Liver (tissue), 8 donors: ENCODE measurements at regions not wholly inside any gene's neighbourhood (a gene's known extent, or its start where the extent isn't known, plus 50 kb on each side); places are given as distances from the start of the nearest gene placed in this dataset.

ENCODE experiments used
- DNase-seq: peaks from one replicate; pipeline ENCODE4 v3.0.0-alpha.2; 2017; ENCODE audit warnings: low spot score
- H3K27ac ChIP-seq, 2 donors: one replicate each; pipeline ENCODE4 v1.7.0; 2013; ENCODE audit warnings: inconsistent platforms in 2 of 2, low read length in 2 of 2, control low read depth in 1 of 2, low read depth in 1 of 2, mild to moderate bottlenecking in 1 of 2
- H3K27me3 ChIP-seq, 4 donors: one replicate each; pipeline versions ENCODE4 v1.6.1 to v1.7.0; 2013; ENCODE audit warnings: low read length in 3 of 4, inconsistent platforms in 1 of 4, mild to moderate bottlenecking in 1 of 4, moderate library complexity in 1 of 4; ENCODE audit not compliant: control insufficient read depth in 4 of 4, insufficient read depth in 4 of 4
- H3K36me3 ChIP-seq, 4 donors: one replicate each; pipeline versions ENCODE4 v1.6.1 to v1.7.0; 2013; ENCODE audit warnings: low read length in 3 of 4, mild to moderate bottlenecking in 3 of 4, low read depth in 1 of 4, moderate library complexity in 1 of 4; ENCODE audit not compliant: control insufficient read depth in 4 of 4, insufficient read depth in 3 of 4
- H3K4me1 ChIP-seq, 4 donors: one replicate each; pipeline versions ENCODE4 v1.6.1 to v1.7.0; 2013; ENCODE audit warnings: low read length in 3 of 4, mild to moderate bottlenecking in 3 of 4, moderate library complexity in 1 of 4; ENCODE audit not compliant: control insufficient read depth in 4 of 4, insufficient read depth in 4 of 4
- H3K4me3 ChIP-seq, 3 donors: one replicate each; pipeline versions ENCODE4 v1.6.1 to v1.7.0; 2013; ENCODE audit warnings: low read length in 3 of 3, control low read depth in 1 of 3, low read depth in 1 of 3, mild to moderate bottlenecking in 1 of 3
- H3K9ac ChIP-seq, 2 donors: one replicate each; pipeline ENCODE4 v1.7.0; 2013; ENCODE audit warnings: low read length in 2 of 2, mild to moderate bottlenecking in 2 of 2, moderate library complexity in 2 of 2, control low read depth in 1 of 2, low read depth in 1 of 2
- H3K9me3 ChIP-seq, 4 donors: one replicate each; pipeline versions ENCODE4 v1.6.1 to v1.7.0; 2013; ENCODE audit warnings: low read length in 3 of 4; ENCODE audit not compliant: control insufficient read depth in 4 of 4
- EGR1 ChIP-seq, 2 donors: IDR thresholded peaks; 2 replicates each; pipeline ENCODE4 v1.6.1; 2016 to 2018; ENCODE audit warnings: antibody characterized with exemption in 2 of 2, low read depth in 2 of 2
- FOXA1 ChIP-seq: IDR thresholded peaks from 2 replicates; pipeline ENCODE4 v1.6.1; 2016; ENCODE audit warnings: antibody characterized with exemption
- FOXA2 ChIP-seq: IDR thresholded peaks from 2 replicates; pipeline ENCODE4 v1.6.1; 2016; ENCODE audit warnings: antibody characterized with exemption
- GABPA ChIP-seq, 2 donors: IDR thresholded peaks in 1 of 2; conservative IDR thresholded peaks in 1 of 2; 2 replicates each; pipeline ENCODE4 v1.6.1; 2016; ENCODE audit warnings: antibody characterized with exemption in 2 of 2, mild to moderate bottlenecking in 1 of 2, moderate library complexity in 1 of 2
- HNF4A ChIP-seq, 2 donors: conservative IDR thresholded peaks; 2 replicates each; pipeline ENCODE4 v1.6.1; 2016; ENCODE audit warnings: antibody characterized with exemption in 2 of 2, mild to moderate bottlenecking in 2 of 2
- HNF4G ChIP-seq: IDR thresholded peaks from 2 replicates; pipeline ENCODE4 v1.6.1; 2016; ENCODE audit warnings: antibody characterized with exemption
- JUND ChIP-seq, 2 donors: IDR thresholded peaks; 2 replicates each; pipeline ENCODE4 v1.6.1; 2016; ENCODE audit warnings: antibody characterized with exemption in 2 of 2
- NR2F2 ChIP-seq: IDR thresholded peaks from 2 replicates; pipeline ENCODE4 v1.6.1; 2016; ENCODE audit warnings: antibody characterized with exemption
- RAD21 ChIP-seq, 2 donors: IDR thresholded peaks; 2 replicates each; pipeline ENCODE4 v1.6.1; 2016; ENCODE audit warnings: antibody characterized with exemption in 2 of 2, mild to moderate bottlenecking in 2 of 2
- RXRA ChIP-seq, 2 donors: IDR thresholded peaks; 2 replicates each; pipeline ENCODE4 v1.6.1; 2017 to 2018; ENCODE audit warnings: antibody characterized with exemption in 2 of 2, mild to moderate bottlenecking in 1 of 2
- SP1 ChIP-seq: IDR thresholded peaks from 2 replicates; pipeline ENCODE4 v1.6.1; 2018; ENCODE audit warnings: antibody characterized with exemption, mild to moderate bottlenecking
- TAF1 ChIP-seq: conservative IDR thresholded peaks from 2 replicates; pipeline ENCODE4 v1.6.1; 2016; ENCODE audit warnings: antibody characterized with exemption, mild to moderate bottlenecking
- YY1 ChIP-seq: IDR thresholded peaks from 2 replicates; pipeline ENCODE4 v1.6.1; 2016; ENCODE audit warnings: antibody characterized with exemption, mild to moderate bottlenecking
- WGBS: extraction: QIAGEN DNeasy Blood & Tissue Kit; methylation state at CpG from one replicate; pipeline ENCODE4 v1.1.7; 2013; 5-methylcytosine and 5-hydroxymethylcytosine counted together
- TF ChIP-seq, protein P1 (sequence below): IDR thresholded peaks from 2 replicates; pipeline ENCODE4 v1.6.1; 2016; ENCODE audit warnings: antibody characterized with exemption
- TF ChIP-seq, protein P2 (sequence below): fragments of 150-350 bp; IDR thresholded peaks from 2 replicates; pipeline ENCODE4 v1.5.1; 2017; ENCODE audit warnings: improper control_type of control experiment, low read depth, low read length; ENCODE audit not compliant: missing input control
- TF ChIP-seq, protein P3 (sequence below): IDR thresholded peaks from 2 replicates; pipeline ENCODE4 v1.6.1; 2016; ENCODE audit warnings: antibody characterized with exemption
- TF ChIP-seq, protein P4 (sequence below): IDR thresholded peaks from 2 replicates; pipeline ENCODE4 v1.6.1; 2016; ENCODE audit warnings: antibody characterized with exemption
- TF ChIP-seq, protein P5 (sequence below): IDR thresholded peaks from 2 replicates; pipeline ENCODE4 v1.6.1; 2016; ENCODE audit warnings: antibody characterized with exemption, mild to moderate bottlenecking
- donor health status: healthy.
- donor health status: healthy.
- donor health status: healthy.
- donor health status: healthy.
- donor health status: healthy.

DNA sequence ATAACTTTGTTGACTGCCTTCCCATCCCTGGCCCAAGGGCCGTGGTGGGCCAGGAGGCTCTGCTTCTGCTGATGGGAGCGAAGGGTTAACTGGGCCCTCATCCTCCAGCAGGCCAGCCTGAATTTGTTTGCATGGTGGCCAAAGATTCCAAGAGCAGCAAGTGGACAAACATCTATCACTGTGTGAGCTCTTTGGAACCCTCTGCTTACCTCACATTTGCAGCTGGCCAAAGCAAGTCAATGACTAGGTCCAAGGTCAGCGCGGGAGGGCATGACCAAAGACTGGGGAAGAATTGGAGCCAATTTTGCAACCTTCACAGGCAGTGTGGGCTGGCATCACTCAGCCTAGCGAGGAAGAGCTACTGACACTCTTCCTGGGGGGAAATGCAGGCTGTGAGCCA lies 67.8 kb upstream of the ATP6AP2 start:
- Histone ChIP-seq H3K4me1 (peaks cover 7 to 19% (median 13%) of the 10 kb centered on the region in 4 donors), H3K27me3 (no peaks in the 10 kb centered on the region), H3K27ac (peak overlapping the region; percentile 14 to 56), H3K4me3 (no peak overlapping the region), H3K9me3 (no peaks in the 10 kb centered on the region), H3K9ac (no peak overlapping the region), H3K36me3 (no peaks in the 10 kb centered on the region)
- DNase-seq = peak; percentile 36
- peak in 1 of 2 donors; percentile 26 for TF ChIP-seq JUND (IDR thresholded peaks at IDR 0.05)
- no peak for TF ChIP-seq GABPA (IDR thresholded peaks at IDR 0.05 in 1 of 2, conservative IDR thresholded peaks at IDR 0.05 in 1 of 2)
- TF ChIP-seq FOXA1 = no peak
- TF ChIP-seq, protein P1, sequence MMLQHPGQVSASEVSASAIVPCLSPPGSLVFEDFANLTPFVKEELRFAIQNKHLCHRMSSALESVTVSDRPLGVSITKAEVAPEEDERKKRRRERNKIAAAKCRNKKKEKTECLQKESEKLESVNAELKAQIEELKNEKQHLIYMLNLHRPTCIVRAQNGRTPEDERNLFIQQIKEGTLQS = no peak
- peak; percentile 81 to 87 for TF ChIP-seq RXRA (IDR thresholded peaks at IDR 0.05)
- TF ChIP-seq YY1 = peak; percentile 77
- TF ChIP-seq, protein P2, sequence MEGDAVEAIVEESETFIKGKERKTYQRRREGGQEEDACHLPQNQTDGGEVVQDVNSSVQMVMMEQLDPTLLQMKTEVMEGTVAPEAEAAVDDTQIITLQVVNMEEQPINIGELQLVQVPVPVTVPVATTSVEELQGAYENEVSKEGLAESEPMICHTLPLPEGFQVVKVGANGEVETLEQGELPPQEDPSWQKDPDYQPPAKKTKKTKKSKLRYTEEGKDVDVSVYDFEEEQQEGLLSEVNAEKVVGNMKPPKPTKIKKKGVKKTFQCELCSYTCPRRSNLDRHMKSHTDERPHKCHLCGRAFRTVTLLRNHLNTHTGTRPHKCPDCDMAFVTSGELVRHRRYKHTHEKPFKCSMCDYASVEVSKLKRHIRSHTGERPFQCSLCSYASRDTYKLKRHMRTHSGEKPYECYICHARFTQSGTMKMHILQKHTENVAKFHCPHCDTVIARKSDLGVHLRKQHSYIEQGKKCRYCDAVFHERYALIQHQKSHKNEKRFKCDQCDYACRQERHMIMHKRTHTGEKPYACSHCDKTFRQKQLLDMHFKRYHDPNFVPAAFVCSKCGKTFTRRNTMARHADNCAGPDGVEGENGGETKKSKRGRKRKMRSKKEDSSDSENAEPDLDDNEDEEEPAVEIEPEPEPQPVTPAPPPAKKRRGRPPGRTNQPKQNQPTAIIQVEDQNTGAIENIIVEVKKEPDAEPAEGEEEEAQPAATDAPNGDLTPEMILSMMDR = no peak
- peak; percentile 24 to 49 for TF ChIP-seq RAD21 (IDR thresholded peaks at IDR 0.05)
- TF ChIP-seq, protein P3, sequence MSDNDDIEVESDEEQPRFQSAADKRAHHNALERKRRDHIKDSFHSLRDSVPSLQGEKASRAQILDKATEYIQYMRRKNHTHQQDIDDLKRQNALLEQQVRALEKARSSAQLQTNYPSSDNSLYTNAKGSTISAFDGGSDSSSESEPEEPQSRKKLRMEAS = peak; percentile 69
- TF ChIP-seq, protein P4, sequence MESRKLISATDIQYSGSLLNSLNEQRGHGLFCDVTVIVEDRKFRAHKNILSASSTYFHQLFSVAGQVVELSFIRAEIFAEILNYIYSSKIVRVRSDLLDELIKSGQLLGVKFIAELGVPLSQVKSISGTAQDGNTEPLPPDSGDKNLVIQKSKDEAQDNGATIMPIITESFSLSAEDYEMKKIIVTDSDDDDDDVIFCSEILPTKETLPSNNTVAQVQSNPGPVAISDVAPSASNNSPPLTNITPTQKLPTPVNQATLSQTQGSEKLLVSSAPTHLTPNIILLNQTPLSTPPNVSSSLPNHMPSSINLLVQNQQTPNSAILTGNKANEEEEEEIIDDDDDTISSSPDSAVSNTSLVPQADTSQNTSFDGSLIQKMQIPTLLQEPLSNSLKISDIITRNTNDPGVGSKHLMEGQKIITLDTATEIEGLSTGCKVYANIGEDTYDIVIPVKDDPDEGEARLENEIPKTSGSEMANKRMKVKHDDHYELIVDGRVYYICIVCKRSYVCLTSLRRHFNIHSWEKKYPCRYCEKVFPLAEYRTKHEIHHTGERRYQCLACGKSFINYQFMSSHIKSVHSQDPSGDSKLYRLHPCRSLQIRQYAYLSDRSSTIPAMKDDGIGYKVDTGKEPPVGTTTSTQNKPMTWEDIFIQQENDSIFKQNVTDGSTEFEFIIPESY = peak; percentile 64
- TF ChIP-seq SP1 = peak; percentile 92
- TF ChIP-seq TAF1 = no peak
- no peak for TF ChIP-seq EGR1 (IDR thresholded peaks at IDR 0.05; ENCODE audit: low read depth in 2 of 2)
- no peak for TF ChIP-seq NR2F2
- no peak for TF ChIP-seq FOXA2
- TF ChIP-seq HNF4G = peak; percentile 74
- TF ChIP-seq, protein P5, sequence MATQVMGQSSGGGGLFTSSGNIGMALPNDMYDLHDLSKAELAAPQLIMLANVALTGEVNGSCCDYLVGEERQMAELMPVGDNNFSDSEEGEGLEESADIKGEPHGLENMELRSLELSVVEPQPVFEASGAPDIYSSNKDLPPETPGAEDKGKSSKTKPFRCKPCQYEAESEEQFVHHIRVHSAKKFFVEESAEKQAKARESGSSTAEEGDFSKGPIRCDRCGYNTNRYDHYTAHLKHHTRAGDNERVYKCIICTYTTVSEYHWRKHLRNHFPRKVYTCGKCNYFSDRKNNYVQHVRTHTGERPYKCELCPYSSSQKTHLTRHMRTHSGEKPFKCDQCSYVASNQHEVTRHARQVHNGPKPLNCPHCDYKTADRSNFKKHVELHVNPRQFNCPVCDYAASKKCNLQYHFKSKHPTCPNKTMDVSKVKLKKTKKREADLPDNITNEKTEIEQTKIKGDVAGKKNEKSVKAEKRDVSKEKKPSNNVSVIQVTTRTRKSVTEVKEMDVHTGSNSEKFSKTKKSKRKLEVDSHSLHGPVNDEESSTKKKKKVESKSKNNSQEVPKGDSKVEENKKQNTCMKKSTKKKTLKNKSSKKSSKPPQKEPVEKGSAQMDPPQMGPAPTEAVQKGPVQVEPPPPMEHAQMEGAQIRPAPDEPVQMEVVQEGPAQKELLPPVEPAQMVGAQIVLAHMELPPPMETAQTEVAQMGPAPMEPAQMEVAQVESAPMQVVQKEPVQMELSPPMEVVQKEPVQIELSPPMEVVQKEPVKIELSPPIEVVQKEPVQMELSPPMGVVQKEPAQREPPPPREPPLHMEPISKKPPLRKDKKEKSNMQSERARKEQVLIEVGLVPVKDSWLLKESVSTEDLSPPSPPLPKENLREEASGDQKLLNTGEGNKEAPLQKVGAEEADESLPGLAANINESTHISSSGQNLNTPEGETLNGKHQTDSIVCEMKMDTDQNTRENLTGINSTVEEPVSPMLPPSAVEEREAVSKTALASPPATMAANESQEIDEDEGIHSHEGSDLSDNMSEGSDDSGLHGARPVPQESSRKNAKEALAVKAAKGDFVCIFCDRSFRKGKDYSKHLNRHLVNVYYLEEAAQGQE = no peak
- peak; percentile 91 to 92 for TF ChIP-seq HNF4A (conservative IDR thresholded peaks at IDR 0.05)
- 32% methylated on average over 5 of the region's 5 CpGs for WGBS
